Fibroblast of upper back skin (primary cell): ENCODE measurements at regions not wholly inside any gene's neighbourhood (a gene's known extent, or its start where the extent isn't known, plus 50 kb on each side); places are given as distances from the start of the nearest gene placed in this dataset.
A peak's percentile ranks its signal among the peaks of the same experiment; 100 is the strongest.

Experiments used
- DNase-seq: peaks from one replicate; pipeline ENCODE4 v3.0.0-alpha.2; 2013

DNA sequence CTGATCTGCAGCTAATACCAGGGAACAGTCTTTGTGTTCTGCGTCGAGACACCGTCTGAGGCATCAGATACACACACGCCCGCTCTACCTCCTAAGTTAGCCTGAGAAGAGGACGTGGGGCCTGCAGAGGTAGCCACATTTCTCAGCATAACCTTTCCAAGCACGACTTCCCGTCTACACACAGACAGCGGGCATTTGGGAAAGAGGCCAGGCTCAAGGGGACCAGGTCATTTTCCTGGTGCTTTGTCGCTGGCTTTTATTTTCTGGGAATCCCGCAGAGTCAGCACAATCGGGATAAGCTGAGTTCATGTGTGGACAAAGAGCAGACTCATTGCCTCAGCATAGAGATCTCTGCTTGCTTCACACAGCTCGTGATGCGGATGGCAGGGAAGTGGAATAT, 72.5 kb upstream of the SMYD2 start:
- DNase-seq = no peak

DNA sequence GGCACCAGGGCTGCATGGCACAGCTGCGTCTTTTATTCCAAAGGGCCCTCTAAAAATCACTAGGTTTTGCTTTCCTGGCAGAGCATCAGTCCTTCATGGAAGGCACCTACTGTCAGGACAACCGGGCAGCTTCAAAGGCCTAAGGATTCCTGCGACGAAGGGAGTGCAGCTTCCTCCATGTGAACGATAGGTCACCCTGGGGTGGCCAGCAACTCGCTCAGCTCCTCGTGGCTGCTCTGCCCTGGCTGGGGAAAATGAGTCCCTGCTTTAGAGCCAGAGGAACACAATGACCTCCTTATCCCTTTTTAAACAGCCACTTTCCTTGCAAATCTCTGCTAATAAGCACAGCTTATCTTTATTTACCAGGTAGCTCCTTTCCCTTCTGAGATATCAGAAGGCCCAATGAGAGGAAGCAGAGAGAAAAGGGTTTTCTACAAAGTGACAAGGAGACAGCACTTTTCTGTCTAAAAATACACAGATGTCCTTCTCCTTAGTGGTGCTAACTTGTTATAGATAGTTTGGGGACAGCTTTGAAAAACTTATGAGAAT, 71.6 kb upstream of the SMYD2 start:
- no peak for DNase-seq

DNA sequence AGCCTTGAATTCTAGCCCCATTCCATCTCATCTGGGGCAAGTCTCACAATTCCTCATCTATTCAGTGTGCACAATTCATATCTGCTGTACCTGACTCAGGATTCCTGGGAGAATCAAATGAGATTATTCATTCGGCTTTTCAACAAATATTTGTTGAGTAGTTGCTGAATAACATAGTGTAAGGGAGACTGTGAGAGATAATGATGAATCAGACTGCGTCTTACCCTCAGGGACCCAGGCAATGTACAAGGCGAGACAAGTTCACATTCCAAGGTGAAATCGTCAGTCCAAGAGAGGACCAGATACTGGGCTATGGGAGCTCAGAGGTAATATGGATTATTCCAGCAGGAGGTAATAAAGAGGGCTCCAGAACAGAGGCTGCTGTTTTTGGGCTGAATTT, 67.8 kb upstream of the SMYD2 start:
- DNase-seq = peak; percentile 74

DNA sequence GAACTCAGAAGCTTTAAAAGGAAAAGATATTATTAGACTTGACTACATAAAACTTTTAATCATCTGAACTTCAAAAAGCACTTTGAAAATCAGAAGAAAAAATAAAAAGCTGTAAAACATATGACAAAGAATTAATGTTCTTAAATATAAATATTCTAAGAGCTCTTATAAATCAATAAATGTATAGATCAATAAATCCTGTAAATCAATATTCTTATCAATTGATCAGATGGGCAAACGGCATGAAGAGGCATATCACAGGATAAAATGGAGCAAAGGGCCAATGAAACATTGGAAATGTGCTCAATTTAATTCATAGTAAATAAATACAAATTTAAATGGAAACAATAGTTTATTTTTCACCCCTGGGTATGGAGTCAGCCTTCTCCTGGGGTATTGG, 66.1 kb upstream of the SMYD2 start:
- no peak for DNase-seq

- DNase-seq = no peak
Observed at GRCh38 chr1:214215583-214215982, 65.4 kb upstream of the SMYD2 start.

DNA sequence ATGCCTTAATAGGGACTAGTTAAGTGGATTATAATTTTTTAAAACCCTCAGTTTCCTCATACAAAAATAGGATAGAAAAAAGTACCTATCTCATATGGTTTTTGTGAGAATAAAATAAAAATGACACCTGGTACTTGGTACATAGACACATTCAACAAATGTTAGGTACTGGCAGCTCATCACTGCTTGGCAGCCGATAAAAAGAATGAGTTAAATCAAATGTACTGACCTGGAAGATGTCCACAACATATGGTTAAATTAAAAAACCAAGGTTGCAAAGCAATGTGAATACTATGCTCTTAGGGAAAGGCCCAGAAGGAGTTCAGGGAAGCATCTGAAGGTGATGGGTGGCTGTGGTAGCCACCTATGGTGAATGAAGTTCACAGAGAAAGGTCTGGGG, 64.9 kb upstream of the SMYD2 start:
- DNase-seq = no peak

GRCh38 chr1:214216779-214217178, 64.2 kb upstream of the SMYD2 start:
- no peak for DNase-seq

- DNase-seq = no peak
Observed at GRCh38 chr1:214219902-214220301, 61.1 kb upstream of the SMYD2 start.

DNA sequence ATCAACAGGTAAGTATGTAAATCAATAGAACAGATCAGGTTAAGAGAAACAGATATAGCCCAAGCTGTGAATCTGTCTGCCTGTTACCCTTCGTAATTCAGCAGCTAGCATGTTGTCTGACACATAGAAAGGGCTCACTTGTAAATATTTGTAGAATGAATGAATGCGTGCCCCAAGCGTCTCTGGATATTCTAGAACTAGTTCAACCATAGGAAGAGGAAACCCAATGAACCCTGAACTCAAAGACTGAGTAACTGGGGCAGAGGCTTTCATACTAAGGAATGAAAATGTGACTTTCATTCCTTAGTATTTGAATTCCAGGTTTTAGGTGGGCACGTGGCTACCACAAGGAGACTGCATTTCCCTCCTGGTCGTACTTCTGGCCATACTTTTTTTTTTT, 60.1 kb upstream of the SMYD2 start:
- no peak for DNase-seq

GRCh38 chr1:214224611-214225354, 56.2 kb upstream of the SMYD2 start:
- DNase-seq = peak; percentile 49

GRCh38 chr1:214228976-214229375, 52.0 kb upstream of the SMYD2 start:
- no peak for DNase-seq

GRCh38 chr1:214229736-214230135, 51.2 kb upstream of the SMYD2 start:
- DNase-seq = no peak
